Astrocyte (in vitro differentiated cells and primary cell): ENCODE measurements at regions not wholly inside any gene's neighbourhood (a gene's known extent, or its start where the extent isn't known, plus 50 kb on each side); places are given as distances from the start of the nearest gene placed in this dataset.

Experiments used
- DNase-seq: peaks from one replicate; pipeline ENCODE4 v3.0.0-alpha.2; 2010; ENCODE audit warnings: low read depth
- FAIRE-seq: peaks from 2 replicates; lab custom pipeline; 2011; peaks lifted over from hg19 to GRCh38; lab: Jason Lieb, UNC
- H2AFZ ChIP-seq: 2 replicates; pipeline ENCODE4 v1.6.0; 2012; ENCODE audit warnings: low read depth, low read length, inconsistent platforms
- H3K27ac ChIP-seq: 2 replicates; pipeline ENCODE4 v1.5.1; 2011; ENCODE audit warnings: low read depth, low read length, inconsistent platforms
- H3K27me3 ChIP-seq: 2 replicates; pipeline ENCODE4 v1.6.0; 2011; ENCODE audit warnings: low read length, inconsistent platforms; ENCODE audit not compliant: insufficient read depth
- H3K36me3 ChIP-seq: 2 replicates; pipeline ENCODE4 v1.5.1; 2011; ENCODE audit warnings: low read length, inconsistent platforms; ENCODE audit not compliant: insufficient read depth
- H3K4me1 ChIP-seq: 2 replicates; pipeline ENCODE4 v1.5.1; 2011; ENCODE audit warnings: low read length, inconsistent platforms; ENCODE audit not compliant: insufficient read depth
- H3K4me2 ChIP-seq: 2 replicates; pipeline ENCODE4 v1.6.0; 2012; ENCODE audit warnings: low read length, inconsistent platforms
- H3K4me3 ChIP-seq: 2 replicates; pipeline ENCODE4 v1.5.1; 2011; ENCODE audit warnings: low read depth, mild to moderate bottlenecking, low read length, inconsistent platforms; ENCODE audit not compliant: insufficient read depth
- H3K79me2 ChIP-seq: 2 replicates; pipeline ENCODE4 v1.6.0; 2012; ENCODE audit warnings: mild to moderate bottlenecking, low read length, inconsistent platforms; ENCODE audit not compliant: insufficient read depth
- H3K9ac ChIP-seq: 2 replicates; pipeline ENCODE4 v1.6.0; 2012; ENCODE audit warnings: mild to moderate bottlenecking, low read length, inconsistent platforms
- H3K9me3 ChIP-seq: 2 replicates; pipeline ENCODE4 v1.5.1; 2012; ENCODE audit warnings: low read depth, mild to moderate bottlenecking, low read length, inconsistent platforms; ENCODE audit not compliant: insufficient read depth
- H4K20me1 ChIP-seq: 2 replicates; pipeline ENCODE4 v1.6.0; 2012; ENCODE audit warnings: low read length, inconsistent platforms; ENCODE audit not compliant: insufficient read depth
- H3K27ac Mint-ChIP-seq: one replicate; pipeline ENCODE4 v1.8.0; 2021; ENCODE audit warnings: mild to moderate bottlenecking, mixed read lengths; ENCODE audit not compliant: unreplicated experiment
- H3K27me3 Mint-ChIP-seq: one replicate; pipeline ENCODE4 v1.8.0; 2021; ENCODE audit warnings: low read depth, mixed read lengths; ENCODE audit not compliant: unreplicated experiment
- H3K36me3 Mint-ChIP-seq: one replicate; pipeline ENCODE4 v1.8.0; 2021; ENCODE audit warnings: low read depth, mixed read lengths; ENCODE audit not compliant: unreplicated experiment
- H3K4me1 Mint-ChIP-seq: one replicate; pipeline ENCODE4 v1.8.0; 2021; ENCODE audit warnings: low read depth, mixed read lengths; ENCODE audit not compliant: unreplicated experiment
- H3K4me3 Mint-ChIP-seq: one replicate; pipeline ENCODE4 v1.8.0; 2021; ENCODE audit warnings: mild to moderate bottlenecking, moderate library complexity, mixed read lengths; ENCODE audit not compliant: unreplicated experiment
- H3K9me3 Mint-ChIP-seq: one replicate; pipeline ENCODE4 v1.8.0; 2021; ENCODE audit warnings: mild to moderate bottlenecking, mixed read lengths; ENCODE audit not compliant: unreplicated experiment
- CTCF ChIP-seq: IDR thresholded peaks from 2 replicates; pipeline ENCODE4 v1.5.1; 2011; ENCODE audit warnings: low read depth, mild to moderate bottlenecking, inconsistent platforms, low read length, moderate library complexity; ENCODE audit not compliant: insufficient read depth
- EZH2 ChIP-seq: IDR thresholded peaks from 2 replicates; pipeline ENCODE4 v1.6.1; 2012; ENCODE audit warnings: mild to moderate bottlenecking, low read length, inconsistent platforms; ENCODE audit not compliant: insufficient read depth

- no peak overlapping the region for H3K4me2 ChIP-seq
- H3K27me3 ChIP-seq = no peaks in the 10 kb centered on the region
- peak overlapping the region; percentile 60 for H3K27ac Mint-ChIP-seq
- H3K36me3 Mint-ChIP-seq = no peaks in the 10 kb centered on the region
- no peak overlapping the region for H3K4me3 Mint-ChIP-seq
- peaks cover 9% of the 10 kb centered on the region for H3K9me3 Mint-ChIP-seq
- no peak overlapping the region for H3K9ac ChIP-seq
- H3K9me3 ChIP-seq = no peaks in the 10 kb centered on the region
- DNase-seq (peak; percentile 67), FAIRE-seq (no peak)
- H3K36me3 ChIP-seq = no peaks in the 10 kb centered on the region
- H3K4me1 ChIP-seq = no peaks in the 10 kb centered on the region
- H4K20me1 ChIP-seq = no peaks in the 10 kb centered on the region
- no peaks in the 10 kb centered on the region for H3K27me3 Mint-ChIP-seq
- H3K4me1 Mint-ChIP-seq = peaks cover 35% of the 10 kb centered on the region
- no peaks in the 10 kb centered on the region for H3K79me2 ChIP-seq
- no peak for TF ChIP-seq CTCF
- no peak for TF ChIP-seq EZH2
- H3K4me3 ChIP-seq = no peak overlapping the region
- no peak overlapping the region for H3K27ac ChIP-seq
- H2AFZ ChIP-seq = no peak overlapping the region
These were observed 90.0 kb upstream of the SLC38A4 start for GRCh38 chr12:46915836-46916235.

GRCh38 chr12:46916796-46917419, 91.1 kb upstream of the SLC38A4 start:
- no peaks in the 10 kb centered on the region for H3K36me3 Mint-ChIP-seq
- H3K4me3 Mint-ChIP-seq = no peak overlapping the region
- Histone ChIP-seq H3K9me3 (no peaks in the 10 kb centered on the region), H2AFZ (no peak overlapping the region), H3K36me3 (no peaks in the 10 kb centered on the region), H3K79me2 (no peaks in the 10 kb centered on the region), H3K27ac (no peak overlapping the region), H3K4me3 (no peak overlapping the region), H3K27me3 (no peaks in the 10 kb centered on the region), H3K4me2 (no peak overlapping the region), H4K20me1 (no peaks in the 10 kb centered on the region), H3K4me1 (peaks cover 4% of the 10 kb centered on the region), H3K9ac (no peak overlapping the region)
- no peak overlapping the region for H3K27ac Mint-ChIP-seq
- TF ChIP-seq CTCF (no peak), EZH2 (no peak)
- peaks cover 7% of the 10 kb centered on the region for H3K9me3 Mint-ChIP-seq
- FAIRE-seq = peak; percentile 72
- H3K4me1 Mint-ChIP-seq = peaks cover 40% of the 10 kb centered on the region
- peak; percentile 33 for DNase-seq
- H3K27me3 Mint-ChIP-seq = no peaks in the 10 kb centered on the region

- H3K79me2 ChIP-seq = no peaks in the 10 kb centered on the region
- FAIRE-seq (no peak), DNase-seq (no peak)
- Mint-ChIP-seq H3K4me1 (peaks cover 41% of the 10 kb centered on the region), H3K36me3 (no peaks in the 10 kb centered on the region), H3K4me3 (no peak overlapping the region), H3K27me3 (no peaks in the 10 kb centered on the region), H3K9me3 (peaks cover 5% of the 10 kb centered on the region), H3K27ac (no peak overlapping the region)
- H3K27ac ChIP-seq = no peak overlapping the region
- H3K4me3 ChIP-seq = no peak overlapping the region
- no peaks in the 10 kb centered on the region for H3K36me3 ChIP-seq
- H3K4me2 ChIP-seq = no peak overlapping the region
- TF ChIP-seq CTCF (no peak), EZH2 (no peak)
- H3K27me3 ChIP-seq = no peaks in the 10 kb centered on the region
- H3K4me1 ChIP-seq = peaks cover 4% of the 10 kb centered on the region
- H3K9ac ChIP-seq = no peak overlapping the region
- H3K9me3 ChIP-seq = no peaks in the 10 kb centered on the region
- H4K20me1 ChIP-seq = no peaks in the 10 kb centered on the region
- no peak overlapping the region for H2AFZ ChIP-seq
These were observed 92.0 kb upstream of the SLC38A4 start for GRCh38 chr12:46917821-46918220.
